ENCODE measurements at regions not wholly inside any gene's neighbourhood (a gene's known extent, or its start where the extent isn't known, plus 50 kb on each side); places are given as distances from the start of the nearest gene placed in this dataset.

- Histone ChIP-seq H3K36me3 (no peaks in the 10 kb centered on the region), H3K4me3 (no peak overlapping the region), H3K27me3 (no peaks in the 10 kb centered on the region), H3K9me3 (peaks cover 0 to 10% (median 0%) of the 10 kb centered on the region in 4 donors), H3K27ac (no peak overlapping the region), H3K4me1 (no peaks in the 10 kb centered on the region)
- TF ChIP-seq CTCF (IDR thresholded peaks at IDR 0.05): no peak
- no peak for TF ChIP-seq EP300 (IDR thresholded peaks at IDR 0.05)
- TF ChIP-seq POLR2A (IDR thresholded peaks at IDR 0.05): no peak
- no peak for DNase-seq (ENCODE audit: low spot score in 2 of 2)
These were observed 644.3 kb downstream of the HDGFL1 start for GRCh38 chr6:23213651-23214050.

GRCh38 chr6:23218751-23219150 lies 649.4 kb downstream of the HDGFL1 start:
- Histone ChIP-seq H3K4me1 (no peaks in the 10 kb centered on the region), H3K36me3 (no peaks in the 10 kb centered on the region), H3K27me3 (no peaks in the 10 kb centered on the region), H3K9me3 (peaks cover 0 to under 1% (median 0%) of the 10 kb centered on the region in 4 donors), H3K4me3 (no peak overlapping the region), H3K27ac (no peak overlapping the region)
- no peak for TF ChIP-seq CTCF (IDR thresholded peaks at IDR 0.05)
- no peak for TF ChIP-seq POLR2A (IDR thresholded peaks at IDR 0.05)
- TF ChIP-seq EP300 (IDR thresholded peaks at IDR 0.05): no peak
- WGBS, 2 donors: 37 to 46% methylated on average over 1 of the region's 1 CpG
- DNase-seq (ENCODE audit: low spot score in 2 of 2): no peak

- H3K4me1 ChIP-seq: no peaks in the 10 kb centered on the region
- no peak for DNase-seq (ENCODE audit: low spot score in 2 of 2)
- no peak overlapping the region for H3K27ac ChIP-seq
- H3K9me3 ChIP-seq: peaks cover 0 to 5% (median 0%) of the 10 kb centered on the region in 4 donors
- no peak overlapping the region for H3K4me3 ChIP-seq
- no peaks in the 10 kb centered on the region for H3K36me3 ChIP-seq
- TF ChIP-seq CTCF (IDR thresholded peaks at IDR 0.05) (no peak), EP300 (IDR thresholded peaks at IDR 0.05) (no peak), POLR2A (IDR thresholded peaks at IDR 0.05) (no peak)
- no peaks in the 10 kb centered on the region for H3K27me3 ChIP-seq
- WGBS, 2 donors: 2 to 98% methylated on average over 1 of the region's 1 CpG
These were observed 653.4 kb downstream of the HDGFL1 start for GRCh38 chr6:23222724-23223123.

- TF ChIP-seq EP300 (IDR thresholded peaks at IDR 0.05) (no peak), CTCF (IDR thresholded peaks at IDR 0.05) (no peak), POLR2A (IDR thresholded peaks at IDR 0.05) (no peak)
- no peak for DNase-seq (ENCODE audit: low spot score in 2 of 2)
- H3K36me3 ChIP-seq: no peaks in the 10 kb centered on the region
- 86 to 89% methylated on average over 1 of the region's 1 CpG for WGBS, 2 donors
- peaks cover 0 to 5% (median 0%) of the 10 kb centered on the region in 4 donors for H3K9me3 ChIP-seq
- no peak overlapping the region for H3K4me3 ChIP-seq
- no peaks in the 10 kb centered on the region for H3K27me3 ChIP-seq
- H3K27ac ChIP-seq: no peak overlapping the region
- H3K4me1 ChIP-seq: no peaks in the 10 kb centered on the region
These were observed 655.2 kb downstream of the HDGFL1 start for GRCh38 chr6:23224540-23224939.

GRCh38 chr6:23228439-23229024 lies 659.2 kb downstream of the HDGFL1 start:
- H3K36me3 ChIP-seq: no peaks in the 10 kb centered on the region
- 89 to 92% methylated on average over 10 to 11 of the region's 11 CpGs for WGBS, 2 donors
- TF ChIP-seq EP300 (IDR thresholded peaks at IDR 0.05) (no peak), CTCF (IDR thresholded peaks at IDR 0.05) (no peak), POLR2A (IDR thresholded peaks at IDR 0.05) (no peak)
- peaks cover 0 to 5% (median 0%) of the 10 kb centered on the region in 4 donors for H3K9me3 ChIP-seq
- H3K4me1 ChIP-seq: no peaks in the 10 kb centered on the region
- H3K4me3 ChIP-seq: no peak overlapping the region
- no peaks in the 10 kb centered on the region for H3K27me3 ChIP-seq
- no peak for DNase-seq (ENCODE audit: low spot score in 2 of 2)
- no peak overlapping the region for H3K27ac ChIP-seq

All from tibial nerve (tissue), 4 donors.